Lower leg skin (tissue), 4 donors: ENCODE measurements at regions not wholly inside any gene's neighbourhood (a gene's known extent, or its start where the extent isn't known, plus 50 kb on each side); places are given as distances from the start of the nearest gene placed in this dataset.

Experiments used
- DNase-seq, 2 donors: peaks; one replicate each; pipeline ENCODE4 v3.0.0-alpha.2; 2019; ENCODE audit warnings: low spot score in 2 of 2
- H3K4me3 ChIP-seq: fragments of 200-600 bp; sonication (generic); 2 replicates; pipeline ENCODE4 v1.5.1; 2017; ENCODE audit warnings: mild to moderate bottlenecking, low read depth; ENCODE audit not compliant: poor library complexity, severe bottlenecking
- CTCF ChIP-seq, 3 donors: fragments of 450-650 bp; IDR thresholded peaks; one replicate each; pipeline ENCODE4 v1.5.1; 2016; ENCODE audit warnings: antibody characterized with exemption in 3 of 3, mild to moderate bottlenecking in 3 of 3, moderate library complexity in 2 of 3
- POLR2A ChIP-seq, 2 donors: fragments of 450-650 bp; IDR thresholded peaks; one replicate each; pipeline ENCODE4 v1.6.1; 2016 to 2017; ENCODE audit warnings: antibody characterized with exemption in 2 of 2, mild to moderate bottlenecking in 1 of 2, moderate library complexity in 1 of 2
- WGBS, 2 donors: methylation state at CpG; one replicate each; pipeline ENCODE4 v1.1.5; 2018; 5-methylcytosine and 5-hydroxymethylcytosine counted together
- intact Hi-C: fragments of 100-400 bp; cut with DNase I; formaldehyde crosslinking; loops from one replicate; pipeline ENCODE4 v1.15.0; 2023; ENCODE audit warnings: low total_unique reads

- no peak overlapping the region for H3K4me3 ChIP-seq
- intact Hi-C loops, result loop anchor here (5.0 kb wide), 1 partner anchor 943 kb away; no protein-coding TSS in a partner anchor
- TF ChIP-seq POLR2A (IDR thresholded peaks at IDR 0.05) (no peak), CTCF (IDR thresholded peaks at IDR 0.05) (no peak)
- 70 to 78% methylated on average over 4 of the region's 4 CpGs for WGBS, 2 donors
- DNase-seq, result peak in 1 of 2 donors; percentile 35
Measured at GRCh38 chr4:124019749-124020549, 623.4 kb downstream of the SPRY1 start.

GRCh38 chr4:124025000-124025399, 628.4 kb downstream of the SPRY1 start:
- TF ChIP-seq CTCF (IDR thresholded peaks at IDR 0.05) (no peak), POLR2A (IDR thresholded peaks at IDR 0.05) (no peak)
- intact Hi-C loops, result no loop called here
- no peak overlapping the region for H3K4me3 ChIP-seq
- DNase-seq, result no peak
- WGBS, 2 donors, result 74 to 90% methylated on average over 3 of the region's 3 CpGs

GRCh38 chr4:124025428-124025827, 628.8 kb downstream of the SPRY1 start:
- no peak for DNase-seq
- intact Hi-C loops, result no loop called here
- H3K4me3 ChIP-seq, result no peak overlapping the region
- whole genome bisulfite sequencing, 2 donors, result 51 to 86% methylated on average over 9 of the region's 9 CpGs
- TF ChIP-seq POLR2A (IDR thresholded peaks at IDR 0.05) (no peak), CTCF (IDR thresholded peaks at IDR 0.05) (no peak)

GRCh38 chr4:124028182-124028581, 631.6 kb downstream of the SPRY1 start:
- DNase-seq, result no peak
- 76 to 82% methylated on average over 4 of the region's 4 CpGs for whole genome bisulfite sequencing, 2 donors
- H3K4me3 ChIP-seq, result no peak overlapping the region
- TF ChIP-seq POLR2A (IDR thresholded peaks at IDR 0.05), result no peak
- intact Hi-C loops, result no loop called here

GRCh38 chr4:124030147-124030546, 633.6 kb downstream of the SPRY1 start:
- DNase-seq, result peak; percentile 46 to 79
- WGBS, 2 donors, result 46 to 52% methylated on average over 2 of the region's 2 CpGs
- H3K4me3 ChIP-seq, result no peak overlapping the region
- intact Hi-C loops, result no loop called here
- TF ChIP-seq CTCF (IDR thresholded peaks at IDR 0.05) (no peak), POLR2A (IDR thresholded peaks at IDR 0.05) (no peak)

GRCh38 chr4:124032035-124032434, 635.4 kb downstream of the SPRY1 start:
- no peak overlapping the region for H3K4me3 ChIP-seq
- 24 to 47% methylated on average over 1 of the region's 1 CpG for WGBS, 2 donors
- intact Hi-C loops, result no loop called here
- TF ChIP-seq POLR2A (IDR thresholded peaks at IDR 0.05), result no peak
- TF ChIP-seq CTCF (IDR thresholded peaks at IDR 0.05), result no peak
- DNase-seq, result no peak
